NCI-H526 (cell line): ENCODE measurements at regions not wholly inside any gene's neighbourhood (a gene's known extent, or its start where the extent isn't known, plus 50 kb on each side); places are given as distances from the start of the nearest gene placed in this dataset.

Experiments
- DNase-seq, 2 experiments: peaks; one replicate each; lab custom pipeline; 2025; lab: John Stamatoyannopoulos, UW

DNA sequence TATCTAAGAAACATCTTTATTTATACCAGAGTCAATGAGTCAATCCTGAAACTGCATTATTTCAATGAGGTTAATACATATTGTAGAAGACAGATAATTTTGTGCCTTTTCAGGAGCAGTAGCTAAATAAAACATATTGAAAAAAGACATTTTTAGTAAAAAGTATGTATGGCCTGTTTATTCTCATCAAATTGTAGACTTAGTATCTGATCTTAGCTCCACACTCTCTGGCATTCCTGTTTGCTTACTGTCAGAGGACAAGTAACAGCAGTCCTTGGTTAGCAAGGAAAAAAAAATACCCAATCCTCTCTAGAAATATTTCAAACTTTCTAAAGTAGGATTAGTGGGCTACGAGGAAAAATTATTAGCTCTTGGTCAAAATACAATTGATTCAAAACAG, 50.5 kb upstream of the GUCY1A1 start:
- DNase-seq: no peak

DNA sequence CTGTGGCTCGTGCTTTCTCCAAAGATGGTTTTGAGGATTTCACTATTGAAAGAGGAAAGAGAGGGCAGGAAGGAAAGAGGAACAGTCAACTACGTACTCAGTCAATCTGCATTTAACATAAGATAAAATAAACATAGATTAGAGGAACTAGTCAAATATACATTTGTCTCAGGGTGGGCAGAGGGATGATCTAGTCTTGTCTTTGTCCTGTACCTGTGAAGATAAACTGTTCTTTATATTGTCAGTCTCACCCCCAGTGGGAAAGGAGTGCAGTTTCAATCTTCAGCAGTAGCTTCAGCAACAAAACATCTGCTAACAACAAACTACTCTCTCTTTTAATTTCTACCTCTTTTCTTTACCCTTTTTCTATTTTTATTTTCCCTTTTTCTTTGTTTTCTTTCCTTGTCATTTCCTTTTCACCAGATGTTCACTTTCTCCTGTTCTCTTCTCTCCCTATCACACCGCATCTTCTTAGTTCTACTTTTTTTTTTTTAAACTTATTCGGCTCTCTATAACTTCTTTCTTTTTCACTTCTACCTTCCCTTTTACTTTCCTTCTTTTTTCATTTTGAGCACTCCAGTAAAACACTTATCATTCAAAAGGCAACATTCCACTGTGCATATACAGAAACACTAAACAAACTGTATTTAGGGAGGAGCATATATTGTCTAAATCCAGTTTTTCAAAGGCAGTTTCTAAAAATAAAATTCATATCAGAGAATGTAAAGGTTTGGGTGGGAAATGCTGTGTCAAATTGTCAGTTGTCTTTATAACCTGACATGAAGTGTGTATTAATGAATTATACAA, 51.4 kb upstream of the GUCY1A1 start:
- no peak for DNase-seq

- no peak for DNase-seq
Observed at GRCh38 chr4:155614111-155614762, 52.4 kb upstream of the GUCY1A1 start.

DNA sequence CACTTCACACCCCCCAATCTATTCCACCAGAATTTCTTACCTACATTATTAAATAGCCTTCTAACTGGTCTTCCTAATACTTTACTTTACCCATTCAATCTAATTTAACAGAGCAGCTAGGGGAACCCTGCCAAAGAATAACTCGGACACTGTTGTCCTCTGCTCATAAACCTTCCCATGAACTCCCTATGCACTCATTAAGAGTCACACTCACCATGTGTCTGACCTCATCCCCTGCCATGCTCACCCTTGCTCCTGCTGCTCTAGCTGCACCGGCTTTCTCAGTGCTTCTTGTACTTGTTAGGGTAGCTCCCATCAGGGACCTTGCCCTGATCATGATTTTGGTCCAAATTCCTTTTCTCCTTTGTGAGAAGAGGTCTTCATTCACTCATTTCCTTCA, 54.6 kb upstream of the GUCY1A1 start:
- no peak for DNase-seq

DNA sequence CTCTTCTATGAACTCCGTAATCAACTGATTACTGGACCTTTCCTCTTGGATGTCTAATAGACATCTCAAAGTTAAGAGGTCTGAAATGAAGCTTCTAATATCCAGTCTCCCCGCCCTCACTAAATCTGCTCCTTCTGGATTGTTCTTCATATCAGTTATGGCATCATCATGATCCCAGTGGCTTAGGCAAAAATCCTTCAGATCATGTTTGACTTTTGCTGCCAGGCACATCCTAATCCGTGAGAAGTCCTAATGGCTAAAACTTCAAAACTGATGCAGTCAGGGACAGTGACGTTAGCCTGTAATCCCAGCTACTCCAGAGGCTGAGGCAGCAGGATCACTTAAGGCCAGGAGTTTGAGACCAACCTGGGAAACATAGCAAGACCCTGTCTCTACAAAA, 55.1 kb upstream of the GUCY1A1 start:
- DNase-seq: no peak

DNA sequence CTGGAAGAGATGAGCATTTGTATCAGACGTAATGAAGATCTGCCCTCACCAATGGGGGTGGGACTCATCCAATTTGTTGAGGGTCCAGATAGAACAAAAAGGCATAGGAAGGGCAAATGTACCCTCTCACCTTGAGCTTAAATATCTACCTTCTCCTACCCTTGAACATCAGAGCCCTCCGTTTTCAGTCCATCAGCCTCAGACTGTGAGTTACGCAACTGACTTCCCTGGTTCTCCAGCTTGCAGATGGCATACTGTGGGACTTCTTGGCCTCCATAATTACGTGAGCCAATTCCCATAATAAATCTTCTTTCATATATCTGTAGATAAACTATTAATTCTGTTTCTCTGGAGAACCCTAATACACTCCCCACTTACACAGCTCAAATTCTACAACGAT, 56.5 kb upstream of the GUCY1A1 start:
- DNase-seq: no peak

- no peak for DNase-seq
Observed at GRCh38 chr4:155609455-155610059, 57.1 kb upstream of the GUCY1A1 start.

DNA sequence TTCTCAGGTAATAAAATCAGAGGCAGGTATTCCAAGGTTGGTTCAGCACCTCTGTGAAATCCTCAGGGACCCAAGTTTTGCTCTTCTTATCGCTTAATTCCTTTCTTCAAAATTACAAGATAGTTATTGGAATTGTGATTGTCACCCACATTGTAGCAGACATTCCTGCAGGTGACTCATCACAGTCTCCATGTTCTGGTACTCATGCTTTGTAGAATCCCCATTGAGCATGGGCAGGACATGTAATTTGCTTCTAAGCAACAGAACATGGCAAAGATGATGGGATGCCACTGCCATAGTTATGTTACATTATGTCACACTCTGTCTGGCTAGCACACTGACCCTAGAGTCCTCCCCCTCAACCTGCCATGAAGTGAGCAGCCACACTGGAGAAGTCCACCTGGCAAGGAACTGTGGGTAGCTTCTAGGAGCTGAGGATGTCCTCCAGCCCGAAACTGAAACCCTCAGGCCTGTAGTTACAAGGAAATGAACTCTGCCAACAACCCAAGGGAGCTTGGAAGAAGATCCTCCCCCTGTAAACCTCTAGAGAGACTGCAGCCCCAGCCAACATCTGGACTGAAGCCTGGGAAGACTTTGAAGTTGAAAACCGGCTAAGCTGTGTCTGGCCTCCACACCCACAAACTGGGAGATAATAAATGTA, 58.3 kb upstream of the GUCY1A1 start:
- no peak for DNase-seq

GRCh38 chr4:155607481-155607880, 59.2 kb upstream of the GUCY1A1 start:
- DNase-seq: no peak

DNA sequence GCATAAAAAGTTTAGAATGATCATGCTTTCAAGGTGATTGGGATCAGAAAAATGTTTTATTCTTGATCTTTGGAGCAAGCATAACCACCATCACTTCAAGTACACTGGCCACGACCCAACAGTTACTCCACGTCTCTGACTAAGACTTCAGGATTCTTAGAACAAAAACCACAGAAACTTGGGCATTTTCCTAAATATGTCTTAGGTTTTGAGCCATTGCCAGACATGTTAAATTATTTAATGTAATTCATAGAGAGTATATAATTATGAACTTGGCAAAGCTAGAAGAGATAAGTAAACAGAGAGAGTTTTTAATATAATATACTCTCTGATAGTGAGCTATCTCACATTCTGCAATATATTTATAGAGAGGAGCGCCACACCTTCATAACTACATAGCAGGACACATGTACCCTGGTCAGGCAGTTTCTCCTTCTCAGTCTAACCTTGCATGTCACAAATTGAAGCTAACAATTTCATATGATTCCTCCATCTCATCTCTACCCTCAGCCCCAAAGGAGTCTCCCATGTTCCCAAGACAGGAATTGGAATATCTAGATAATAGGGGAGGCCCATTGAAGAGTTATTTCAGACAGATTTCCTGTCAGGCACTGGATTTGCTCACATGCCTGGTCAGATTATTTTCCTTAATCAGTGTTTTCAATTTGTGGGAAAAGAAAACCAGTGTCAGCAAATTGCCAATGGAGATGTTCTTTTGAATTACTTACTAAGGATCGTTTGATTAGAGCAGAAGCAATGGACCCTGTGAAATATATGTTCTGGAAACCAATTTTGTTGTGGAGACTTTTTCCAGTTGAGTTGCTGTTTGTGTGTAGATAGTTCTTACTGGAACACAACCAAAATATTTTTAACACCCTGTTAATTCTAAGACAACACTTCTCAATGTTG, 61.7 kb upstream of the GUCY1A1 start:
- no peak for DNase-seq

DNA sequence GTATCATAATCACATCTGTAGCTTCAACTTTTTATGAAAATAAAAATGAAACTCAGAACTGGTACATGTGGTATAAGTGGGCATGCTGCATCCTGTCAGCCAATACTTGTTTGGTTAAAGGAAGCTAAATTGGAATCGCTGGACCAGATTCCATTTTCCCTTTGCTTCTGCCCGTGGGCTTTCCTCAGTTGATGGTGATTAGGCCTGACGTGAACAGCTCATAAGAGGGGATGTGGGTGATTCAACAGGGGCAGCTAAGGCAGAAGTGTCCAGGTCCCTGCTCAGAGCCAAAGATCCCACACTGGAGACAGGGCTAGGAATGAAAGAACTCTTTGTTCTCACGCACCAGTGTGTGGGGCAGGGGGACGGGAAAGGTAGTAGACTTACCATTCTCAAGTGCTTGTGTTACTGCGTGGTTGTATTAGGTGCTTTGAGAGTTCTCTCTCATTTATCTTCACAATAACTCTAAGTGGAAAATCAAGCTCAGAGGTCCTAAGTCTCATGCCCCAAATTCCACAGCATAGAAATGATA, 63.2 kb upstream of the GUCY1A1 start:
- no peak for DNase-seq

DNA sequence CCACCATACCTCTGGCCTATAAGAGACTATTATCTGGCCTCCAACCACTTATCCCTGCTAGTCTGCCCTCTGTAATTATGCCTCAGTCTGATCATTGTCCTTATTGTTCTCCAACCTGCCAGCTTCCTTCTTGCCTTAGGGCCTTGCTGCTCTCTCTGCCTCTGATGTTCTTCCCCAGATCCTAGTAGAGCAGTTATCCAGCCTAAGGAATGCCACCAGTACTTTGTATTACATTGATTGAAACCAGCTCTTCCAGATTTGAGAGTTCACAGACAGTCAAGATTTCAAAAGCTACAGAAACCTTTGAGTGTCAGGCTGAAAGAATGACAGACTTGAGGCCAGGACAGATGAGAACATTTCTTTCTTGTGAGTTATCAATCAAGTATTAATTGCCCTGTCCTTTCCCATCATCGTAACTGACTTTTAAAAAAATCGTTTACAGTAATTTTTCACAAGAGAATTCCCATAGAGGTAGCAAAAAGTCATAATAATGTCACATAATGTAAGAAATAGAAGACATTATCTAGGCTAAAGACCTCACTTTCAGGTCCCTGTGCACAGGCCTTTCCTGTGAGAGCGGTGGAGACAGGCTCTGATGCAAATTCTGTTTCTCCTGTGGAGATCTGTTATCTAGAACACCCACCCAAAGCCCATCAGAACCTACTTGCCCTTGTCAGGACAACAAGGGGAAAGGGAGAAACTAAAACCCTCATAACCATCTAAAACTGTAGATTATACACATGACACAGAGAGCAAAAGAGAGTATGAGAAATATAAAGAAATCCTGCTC, 64.1 kb upstream of the GUCY1A1 start:
- DNase-seq: no peak

DNA sequence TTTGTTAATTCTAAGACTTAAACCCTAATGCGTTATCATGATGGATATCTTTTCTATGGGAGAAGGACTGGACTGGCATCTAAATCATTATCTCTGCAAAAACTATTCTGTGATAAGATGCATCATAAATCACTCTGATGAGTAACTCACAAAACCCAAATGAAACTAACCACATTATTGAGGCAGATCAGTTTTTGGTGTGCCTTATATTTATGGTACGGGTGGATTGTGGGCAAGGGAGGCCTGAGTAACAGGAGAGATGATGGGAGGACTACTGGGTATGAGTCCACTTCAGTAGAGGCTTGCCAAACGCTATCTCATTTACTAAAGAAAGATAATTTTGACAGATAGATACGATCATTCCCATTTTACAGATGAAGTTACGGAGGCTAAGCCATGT, 66.4 kb upstream of the GUCY1A1 start:
- no peak for DNase-seq

- no peak for DNase-seq
Observed at GRCh38 chr4:155599596-155599995, 67.1 kb upstream of the GUCY1A1 start.

GRCh38 chr4:155599085-155599484, 67.6 kb upstream of the GUCY1A1 start:
- no peak for DNase-seq

DNA sequence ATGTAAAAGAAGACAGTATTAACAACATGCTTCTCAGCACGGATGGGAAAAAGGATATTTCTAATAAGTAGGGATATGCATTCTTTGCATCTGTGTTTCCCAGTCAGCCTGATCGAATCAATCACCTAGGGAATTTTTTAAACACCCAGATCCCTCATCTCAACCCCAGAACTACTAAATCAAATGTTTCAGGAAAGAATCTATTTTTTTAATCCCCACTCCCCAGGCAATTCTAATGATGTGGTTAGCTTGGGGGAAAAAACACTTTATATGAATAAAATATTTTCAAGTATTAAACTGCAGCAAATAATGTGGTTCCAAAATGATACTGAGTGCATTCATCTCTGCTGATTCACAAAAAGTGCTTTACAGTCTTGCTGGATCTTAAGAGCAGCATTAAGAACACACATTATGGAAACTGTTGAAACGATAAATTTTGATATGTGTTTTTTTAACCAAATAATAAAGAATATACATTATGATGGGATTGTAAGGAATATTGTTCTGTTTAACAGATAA, 68.7 kb upstream of the GUCY1A1 start:
- DNase-seq: no peak

DNA sequence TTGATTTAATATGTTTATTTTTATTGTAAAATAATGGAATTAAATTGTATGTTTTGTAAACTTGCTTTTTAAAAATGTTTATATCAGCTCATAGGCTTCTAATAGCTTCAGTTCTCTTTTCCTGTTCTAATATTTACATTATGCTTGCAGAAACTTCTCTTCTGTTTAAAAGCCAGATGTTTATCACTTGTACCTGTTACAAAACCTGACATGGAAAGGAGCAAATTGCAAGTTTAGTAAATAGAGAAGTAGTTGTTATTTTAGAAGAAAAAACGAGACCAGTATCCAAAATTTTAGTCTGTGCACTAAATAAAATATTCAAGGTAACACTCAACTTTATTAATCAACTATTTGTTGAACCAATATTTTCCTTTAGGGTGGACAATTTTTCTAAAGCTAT, 69.4 kb upstream of the GUCY1A1 start:
- DNase-seq: no peak

GRCh38 chr4:155593793-155594192, 72.9 kb upstream of the GUCY1A1 start:
- no peak for DNase-seq

GRCh38 chr4:155592938-155593297, 73.7 kb upstream of the GUCY1A1 start:
- no peak for DNase-seq

- no peak for DNase-seq
Observed at GRCh38 chr4:155592179-155592937, 74.3 kb upstream of the GUCY1A1 start.
